HL-60 (cell line): ENCODE measurements at regions not wholly inside any gene's neighbourhood (a gene's known extent, or its start where the extent isn't known, plus 50 kb on each side); places are given as distances from the start of the nearest gene placed in this dataset.

Source experiments
- DNase-seq, 2 experiments: peaks; one replicate each; pipeline ENCODE4 v3.0.0-alpha.2; 2010 to 2020; ENCODE audit warnings: low read depth in 1 of 2, low spot score in 1 of 2
- H3K27ac ChIP-seq: fragments of 250-450 bp; sonication (Bioruptor Pico); replicated peaks from 2 replicates; pipeline ENCODE4 v1.5.1; 2020; ENCODE audit warnings: mild to moderate bottlenecking, moderate library complexity
- H3K27me3 ChIP-seq: fragments of 250-450 bp; sonication (Bioruptor Pico); 2 replicates; pipeline ENCODE4 v1.5.1; 2021; ENCODE audit warnings: mild to moderate bottlenecking, moderate library complexity; ENCODE audit not compliant: insufficient read depth, poor library complexity, severe bottlenecking
- H3K4me3 ChIP-seq: replicated peaks from 2 replicates; pipeline ENCODE4 v1.5.1; 2011; ENCODE audit warnings: mild to moderate bottlenecking, control low read depth, low read length; ENCODE audit not compliant: insufficient read depth
- GABPA ChIP-seq: IDR thresholded peaks from 2 replicates; pipeline ENCODE4 v1.6.1; 2012; ENCODE audit warnings: low read depth
- POLR2AphosphoS5 ChIP-seq: IDR thresholded peaks from 2 replicates; pipeline ENCODE4 v1.6.1; 2012; ENCODE audit warnings: low read depth
- SPI1 ChIP-seq: IDR thresholded peaks from 2 replicates; pipeline ENCODE4 v1.6.1; 2012; ENCODE audit warnings: low read depth, mild to moderate bottlenecking, borderline replicate concordance
- TF ChIP-seq, protein P1 (sequence below): IDR thresholded peaks from 2 replicates; pipeline ENCODE4 v1.6.1; 2012; ENCODE audit warnings: low read depth; ENCODE audit not compliant: insufficient replicate concordance
- TF ChIP-seq, protein P2 (sequence below): IDR thresholded peaks from one replicate; pipeline ENCODE4 v1.5.1; 2011; ENCODE audit warnings: low read length, control low read depth, inconsistent platforms; ENCODE audit not compliant: insufficient read depth

DNA sequence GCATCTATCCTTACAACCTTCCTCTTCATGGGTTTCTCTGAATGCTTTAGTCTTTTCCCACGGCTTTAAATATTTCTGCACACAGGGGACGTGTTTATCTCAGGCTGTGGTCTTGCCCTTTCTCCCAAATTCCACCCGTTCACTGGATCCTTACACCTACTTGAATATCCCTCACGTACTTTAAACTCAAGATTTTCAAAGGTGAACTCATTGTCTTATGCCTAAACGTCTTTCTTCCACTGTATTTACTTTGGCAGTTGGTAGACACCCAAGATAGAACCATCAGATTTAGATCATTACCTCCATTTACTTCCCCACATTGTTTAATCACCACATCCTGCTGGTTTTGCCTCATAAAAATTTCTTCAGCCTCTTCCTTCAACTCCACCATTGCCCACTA is 269.2 kb downstream of the CBLL2 start:
- Histone ChIP-seq H3K4me3 (no peak overlapping the region), H3K27me3 (no peaks in the 10 kb centered on the region), H3K27ac (no peak overlapping the region)
- DNase-seq, result no peak
- TF ChIP-seq, protein P1, sequence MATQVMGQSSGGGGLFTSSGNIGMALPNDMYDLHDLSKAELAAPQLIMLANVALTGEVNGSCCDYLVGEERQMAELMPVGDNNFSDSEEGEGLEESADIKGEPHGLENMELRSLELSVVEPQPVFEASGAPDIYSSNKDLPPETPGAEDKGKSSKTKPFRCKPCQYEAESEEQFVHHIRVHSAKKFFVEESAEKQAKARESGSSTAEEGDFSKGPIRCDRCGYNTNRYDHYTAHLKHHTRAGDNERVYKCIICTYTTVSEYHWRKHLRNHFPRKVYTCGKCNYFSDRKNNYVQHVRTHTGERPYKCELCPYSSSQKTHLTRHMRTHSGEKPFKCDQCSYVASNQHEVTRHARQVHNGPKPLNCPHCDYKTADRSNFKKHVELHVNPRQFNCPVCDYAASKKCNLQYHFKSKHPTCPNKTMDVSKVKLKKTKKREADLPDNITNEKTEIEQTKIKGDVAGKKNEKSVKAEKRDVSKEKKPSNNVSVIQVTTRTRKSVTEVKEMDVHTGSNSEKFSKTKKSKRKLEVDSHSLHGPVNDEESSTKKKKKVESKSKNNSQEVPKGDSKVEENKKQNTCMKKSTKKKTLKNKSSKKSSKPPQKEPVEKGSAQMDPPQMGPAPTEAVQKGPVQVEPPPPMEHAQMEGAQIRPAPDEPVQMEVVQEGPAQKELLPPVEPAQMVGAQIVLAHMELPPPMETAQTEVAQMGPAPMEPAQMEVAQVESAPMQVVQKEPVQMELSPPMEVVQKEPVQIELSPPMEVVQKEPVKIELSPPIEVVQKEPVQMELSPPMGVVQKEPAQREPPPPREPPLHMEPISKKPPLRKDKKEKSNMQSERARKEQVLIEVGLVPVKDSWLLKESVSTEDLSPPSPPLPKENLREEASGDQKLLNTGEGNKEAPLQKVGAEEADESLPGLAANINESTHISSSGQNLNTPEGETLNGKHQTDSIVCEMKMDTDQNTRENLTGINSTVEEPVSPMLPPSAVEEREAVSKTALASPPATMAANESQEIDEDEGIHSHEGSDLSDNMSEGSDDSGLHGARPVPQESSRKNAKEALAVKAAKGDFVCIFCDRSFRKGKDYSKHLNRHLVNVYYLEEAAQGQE, result no peak
- TF ChIP-seq, protein P2, sequence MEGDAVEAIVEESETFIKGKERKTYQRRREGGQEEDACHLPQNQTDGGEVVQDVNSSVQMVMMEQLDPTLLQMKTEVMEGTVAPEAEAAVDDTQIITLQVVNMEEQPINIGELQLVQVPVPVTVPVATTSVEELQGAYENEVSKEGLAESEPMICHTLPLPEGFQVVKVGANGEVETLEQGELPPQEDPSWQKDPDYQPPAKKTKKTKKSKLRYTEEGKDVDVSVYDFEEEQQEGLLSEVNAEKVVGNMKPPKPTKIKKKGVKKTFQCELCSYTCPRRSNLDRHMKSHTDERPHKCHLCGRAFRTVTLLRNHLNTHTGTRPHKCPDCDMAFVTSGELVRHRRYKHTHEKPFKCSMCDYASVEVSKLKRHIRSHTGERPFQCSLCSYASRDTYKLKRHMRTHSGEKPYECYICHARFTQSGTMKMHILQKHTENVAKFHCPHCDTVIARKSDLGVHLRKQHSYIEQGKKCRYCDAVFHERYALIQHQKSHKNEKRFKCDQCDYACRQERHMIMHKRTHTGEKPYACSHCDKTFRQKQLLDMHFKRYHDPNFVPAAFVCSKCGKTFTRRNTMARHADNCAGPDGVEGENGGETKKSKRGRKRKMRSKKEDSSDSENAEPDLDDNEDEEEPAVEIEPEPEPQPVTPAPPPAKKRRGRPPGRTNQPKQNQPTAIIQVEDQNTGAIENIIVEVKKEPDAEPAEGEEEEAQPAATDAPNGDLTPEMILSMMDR, result no peak

DNA sequence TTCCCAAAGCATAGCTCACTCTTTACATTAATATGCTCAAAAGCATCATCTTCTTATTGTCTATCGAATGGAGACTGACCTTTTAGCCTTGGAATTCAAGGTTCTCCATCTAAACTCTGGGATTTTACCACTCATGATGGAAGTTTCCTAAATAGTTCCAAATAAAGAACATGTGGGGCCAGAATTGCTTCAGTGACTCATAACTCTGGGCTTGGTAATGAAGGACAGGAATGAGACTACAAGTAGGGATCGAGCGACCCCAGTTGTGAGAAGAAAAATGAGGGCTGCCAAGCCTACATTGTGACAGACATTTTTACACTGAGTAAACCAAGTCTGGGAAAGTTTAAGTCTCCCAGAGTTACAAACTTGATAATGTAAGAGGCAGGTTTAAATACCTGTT is 269.9 kb downstream of the CBLL2 start:
- no peak overlapping the region for H3K4me3 ChIP-seq
- no peaks in the 10 kb centered on the region for H3K27me3 ChIP-seq
- no peak for DNase-seq
- no peak overlapping the region for H3K27ac ChIP-seq
- TF ChIP-seq, protein P2, result no peak
- TF ChIP-seq POLR2AphosphoS5 (no peak), GABPA (no peak), SPI1 (no peak)
- TF ChIP-seq, protein P1, result no peak

DNA sequence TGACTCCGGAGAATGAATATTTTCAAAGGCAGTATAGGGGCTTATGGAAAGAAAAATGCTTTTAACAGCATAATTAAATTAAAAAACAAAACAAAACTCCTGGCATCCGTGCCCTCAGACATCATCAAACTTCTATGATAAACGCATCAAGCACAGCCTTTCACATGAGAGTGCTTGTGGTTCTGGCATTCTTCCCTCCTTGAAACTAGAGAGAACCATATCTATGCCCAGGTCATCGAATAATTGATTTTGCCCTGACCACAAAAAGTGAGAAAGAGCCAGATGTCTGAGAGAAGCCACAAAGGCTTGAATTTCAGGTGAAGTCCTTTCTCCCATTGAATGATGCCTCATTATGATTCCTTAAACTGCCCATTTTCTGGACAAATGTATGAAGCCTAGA is 286.8 kb downstream of the CBLL2 start:
- no peak overlapping the region for H3K4me3 ChIP-seq
- no peaks in the 10 kb centered on the region for H3K27me3 ChIP-seq
- TF ChIP-seq, protein P2, result no peak
- no peak for TF ChIP-seq GABPA
- TF ChIP-seq POLR2AphosphoS5, result no peak
- DNase-seq, result no peak
- H3K27ac ChIP-seq, result no peak overlapping the region

DNA sequence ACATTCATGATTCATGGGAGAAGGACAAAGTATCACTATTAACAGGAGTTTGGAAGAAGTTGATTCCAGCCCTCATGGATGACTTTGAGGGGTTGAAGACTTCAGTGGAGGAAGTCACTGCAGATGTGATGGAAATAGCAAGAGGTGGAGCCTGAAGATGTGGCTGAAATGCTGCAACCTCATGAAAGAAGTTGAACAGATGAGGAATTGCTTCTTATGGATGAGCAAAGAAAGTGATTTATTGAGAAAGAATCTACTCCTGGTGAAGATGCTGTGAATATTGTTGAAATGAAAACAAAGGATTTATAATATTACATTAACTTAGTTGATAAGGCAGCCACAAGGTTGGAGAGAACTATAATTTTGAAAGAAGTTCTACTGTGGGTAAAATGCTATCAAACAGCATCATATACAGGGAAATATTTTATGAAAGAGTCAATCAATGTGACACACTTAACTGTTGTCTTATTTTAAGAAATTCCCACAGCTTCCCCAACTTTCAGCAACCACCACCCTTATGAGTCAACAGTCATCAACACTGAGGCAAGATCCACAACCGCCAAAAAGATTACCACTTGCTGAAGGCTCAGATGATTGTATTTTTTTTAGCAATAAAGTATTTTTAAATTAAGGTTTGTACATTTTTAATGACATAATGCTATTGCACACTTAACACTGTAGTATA is 302.6 kb downstream of the CBLL2 start:
- TF ChIP-seq GABPA (no peak), POLR2AphosphoS5 (no peak)
- TF ChIP-seq, protein P1, result no peak
- Histone ChIP-seq H3K27me3 (no peaks in the 10 kb centered on the region), H3K27ac (no peak overlapping the region), H3K4me3 (no peak overlapping the region)
- DNase-seq, result no peak
